ENCODE measurements at regions not wholly inside any gene's neighbourhood (a gene's known extent, or its start where the extent isn't known, plus 50 kb on each side); places are given as distances from the start of the nearest gene placed in this dataset.

DNA sequence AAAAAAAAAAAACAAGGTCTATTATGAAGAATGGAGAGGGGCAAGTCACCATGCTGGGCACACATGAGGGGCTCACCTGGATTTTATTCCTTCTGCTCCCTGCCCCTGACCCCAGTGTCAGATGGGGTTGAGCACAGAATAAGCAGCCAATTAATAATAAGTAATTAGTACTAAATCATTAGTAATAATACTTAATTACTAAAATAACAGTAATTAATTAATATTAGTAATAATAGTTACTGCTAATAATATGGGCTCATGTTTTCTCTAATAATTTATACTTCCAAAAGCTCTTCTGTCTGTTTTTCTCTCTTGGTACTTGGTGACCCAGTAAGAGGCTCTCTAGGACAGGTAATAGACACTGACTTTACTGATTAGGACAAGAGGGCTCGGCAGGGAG, 360.9 kb downstream of the VRK1 start:
- intact Hi-C loops (cut with micrococcal nuclease) (loop anchor here (5.0 kb wide), 1 partner anchor 341 kb away; no protein-coding TSS in a partner anchor), in situ Hi-C loops (cut with MboI; ENCODE audit: low sequenced_read_pairs) (no loop called here), dilution Hi-C loops (cut with HindIII; ENCODE audit: low sequenced_read_pairs, unreplicated experiment) (no loop called here)
- Histone ChIP-seq H3K56ac (ENCODE audit: extremely low read depth, insufficient read depth, low read length) (no peak overlapping the region), H3K27ac (ENCODE audit: insufficient read depth, low read length) (no peak overlapping the region), H3K23ac (ENCODE audit: low read depth, low read length) (no peak overlapping the region), H3K9me3 (ENCODE audit: control insufficient read depth, insufficient read depth, low read length) (peaks cover 40% of the 10 kb centered on the region), H2BK120ac (ENCODE audit: low read depth, low read length) (no peak overlapping the region), H3K4me1 (ENCODE audit: control insufficient read depth, insufficient read depth, low read length) (no peaks in the 10 kb centered on the region), H4K5ac (ENCODE audit: low read depth, low read length) (no peak overlapping the region), H3K18ac (ENCODE audit: low read depth, low read length) (no peak overlapping the region), H3K27me3 (ENCODE audit: control insufficient read depth, insufficient read depth, low read length) (no peaks in the 10 kb centered on the region), H2AK5ac (ENCODE audit: low read depth, low read length) (no peak overlapping the region), H4K8ac (ENCODE audit: low read depth in 2 of 2, low read length in 2 of 2) (no peak overlapping the region), H2BK15ac (ENCODE audit: low read depth, low read length) (no peak overlapping the region), H3K9ac (ENCODE audit: low read depth, low read length) (no peak overlapping the region), H3K14ac (replicated peaks; ENCODE audit: low read depth, low read length) (no peak overlapping the region), H2BK5ac (ENCODE audit: low read depth, low read length, poor library complexity, severe bottlenecking) (no peak overlapping the region), H3K79me1 (ENCODE audit: low read depth in 1 of 2, low read length in 2 of 2) (no peaks in the 10 kb centered on the region), H2BK20ac (ENCODE audit: low read depth, low read length) (no peak overlapping the region), H2AFZ (replicated peaks; ENCODE audit: low read length, poor library complexity) (no peak overlapping the region), H4K91ac (ENCODE audit: insufficient read depth, low read depth, low read length) (no peak overlapping the region), H3K4me2 (ENCODE audit: low read depth, low read length) (no peak overlapping the region), H3K36me3 (ENCODE audit: control insufficient read depth, insufficient read depth, low read length) (no peaks in the 10 kb centered on the region), H3K4ac (ENCODE audit: low read depth, low read length) (no peak overlapping the region), H3K9me1 (ENCODE audit: insufficient read depth, low read length) (no peaks in the 10 kb centered on the region), H4K20me1 (ENCODE audit: insufficient read depth, low read length) (no peaks in the 10 kb centered on the region), H2AK9ac (replicated peaks; ENCODE audit: low read depth, low read length, poor library complexity) (no peak overlapping the region), H3K4me3 (ENCODE audit: insufficient read depth, low read depth, low read length) (no peak overlapping the region)
- CTCF ChIA-PET: no interaction called here
- POLR2A ChIA-PET (ENCODE audit: unreplicated experiment): no interaction called here
- DNase-seq (no peak), ATAC-seq (ENCODE audit: low read depth) (no peak)
- no CpG with 5 or more reads among the region's 1 CpG for WGBS, 2 experiments (ENCODE audit: extremely low coverage in 2 of 2, insufficient read length in 1 of 2)
- no peak for TF ChIP-seq RCOR1 (IDR thresholded peaks at IDR 0.05; ENCODE audit: insufficient replicate concordance, low read length)
- no peak for TF ChIP-seq SMC3 (IDR thresholded peaks at IDR 0.05; ENCODE audit: low read depth, low read length)
- TF ChIP-seq POLR2A (IDR thresholded peaks at IDR 0.05; ENCODE audit: low read depth, low read length): no peak
- no peak for TF ChIP-seq NFE2L2 (IDR thresholded peaks at IDR 0.05; ENCODE audit: low read depth, low read length)
- no peak for TF ChIP-seq RFX5 (IDR thresholded peaks at IDR 0.05; ENCODE audit: low read depth, low read length)
- BruUV-seq (replicated peaks): no TSS peak

All from IMR-90 (cell line).